IPS-15b (cell line): ENCODE measurements at regions not wholly inside any gene's neighbourhood (a gene's known extent, or its start where the extent isn't known, plus 50 kb on each side); places are given as distances from the start of the nearest gene placed in this dataset.

Experiments used
- H3K27me3 ChIP-seq: one replicate; pipeline ENCODE4 v1.6.1; 2013; ENCODE audit warnings: low read length; ENCODE audit not compliant: control insufficient read depth, insufficient read depth
- H3K36me3 ChIP-seq: one replicate; pipeline ENCODE4 v1.6.1; 2013; ENCODE audit warnings: low read length; ENCODE audit not compliant: control insufficient read depth, insufficient read depth
- H3K4me1 ChIP-seq: one replicate; pipeline ENCODE4 v1.6.1; 2013; ENCODE audit warnings: mild to moderate bottlenecking, low read length; ENCODE audit not compliant: control insufficient read depth, insufficient read depth
- H3K4me3 ChIP-seq: one replicate; pipeline ENCODE4 v1.5.1; 2013; ENCODE audit warnings: low read depth, low read length
- H3K9ac ChIP-seq: one replicate; pipeline ENCODE4 v1.6.1; 2013; ENCODE audit warnings: low read depth, mild to moderate bottlenecking, low read length
- H3K9me3 ChIP-seq: one replicate; pipeline ENCODE4 v1.6.1; 2013; ENCODE audit warnings: mild to moderate bottlenecking, low read length; ENCODE audit not compliant: control insufficient read depth, insufficient read depth

DNA sequence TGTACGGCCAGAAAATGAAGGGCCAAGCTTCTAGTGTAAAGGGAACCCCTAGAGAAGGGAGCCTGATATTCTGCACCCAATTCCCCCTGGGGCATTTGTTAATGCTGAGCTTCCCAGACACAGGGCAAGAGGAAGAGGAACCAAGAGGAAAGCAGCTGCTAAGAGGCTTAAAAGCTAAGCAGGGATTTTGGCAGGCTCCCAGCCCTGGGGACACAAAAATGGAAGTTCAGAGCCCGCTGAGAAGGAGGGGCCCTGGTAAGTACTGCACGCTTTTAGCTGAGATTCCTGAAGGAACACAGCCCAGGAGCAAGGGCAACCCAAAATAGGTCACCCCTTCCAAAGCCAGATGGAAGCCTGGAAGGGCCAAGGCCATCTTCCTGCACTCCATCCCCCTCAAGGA lies 387.3 kb upstream of the MGMT start:
- H3K36me3 ChIP-seq: no peaks in the 10 kb centered on the region
- H3K4me3 ChIP-seq: no peak overlapping the region
- H3K9me3 ChIP-seq: no peaks in the 10 kb centered on the region
- H3K9ac ChIP-seq: no peak overlapping the region
- no peaks in the 10 kb centered on the region for H3K4me1 ChIP-seq
- H3K27me3 ChIP-seq: no peaks in the 10 kb centered on the region

DNA sequence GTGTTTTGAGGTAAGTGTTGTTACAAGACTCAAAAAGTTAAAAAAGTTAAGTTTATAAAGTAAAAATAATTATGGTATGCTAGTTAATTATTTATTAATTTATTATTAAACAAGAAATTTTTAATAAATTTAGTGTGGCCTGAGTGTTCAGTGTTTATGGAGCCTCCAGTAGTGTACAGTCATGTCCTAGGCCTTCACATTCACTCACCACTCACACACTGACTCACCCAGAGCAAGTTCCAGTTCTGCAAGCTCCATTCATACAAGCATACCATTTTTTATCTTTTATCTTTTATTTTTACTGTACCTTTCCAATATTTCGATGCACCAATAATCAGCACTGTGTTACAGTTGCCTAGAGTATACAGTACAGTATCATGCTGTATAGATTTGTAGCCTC lies 381.2 kb upstream of the MGMT start:
- Histone ChIP-seq H3K36me3 (no peaks in the 10 kb centered on the region), H3K4me1 (peaks cover 2% of the 10 kb centered on the region), H3K27me3 (no peaks in the 10 kb centered on the region), H3K4me3 (no peak overlapping the region), H3K9ac (no peak overlapping the region), H3K9me3 (no peaks in the 10 kb centered on the region)

DNA sequence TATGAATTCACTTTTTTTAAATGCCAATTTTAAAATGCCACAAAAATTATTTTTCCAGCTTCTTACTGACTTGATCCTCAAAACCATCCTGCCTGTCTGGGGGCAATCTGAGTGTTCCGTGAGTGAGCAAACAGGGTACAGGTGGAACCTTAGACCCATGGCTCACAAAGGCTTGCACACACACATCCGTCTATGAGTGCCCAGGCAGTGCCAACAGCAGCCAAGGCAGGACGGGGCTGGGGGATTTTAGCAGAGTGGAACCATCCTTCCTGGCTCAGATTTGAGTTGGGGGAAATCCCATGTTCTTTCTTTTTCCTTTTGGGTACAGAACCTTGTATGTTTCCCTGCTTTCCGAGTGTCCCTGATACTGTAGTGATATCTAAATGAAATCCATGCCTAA lies 377.7 kb upstream of the MGMT start:
- Histone ChIP-seq H3K4me3 (no peak overlapping the region), H3K4me1 (peaks cover 2% of the 10 kb centered on the region), H3K27me3 (no peaks in the 10 kb centered on the region), H3K9me3 (no peaks in the 10 kb centered on the region), H3K9ac (no peak overlapping the region), H3K36me3 (no peaks in the 10 kb centered on the region)

DNA sequence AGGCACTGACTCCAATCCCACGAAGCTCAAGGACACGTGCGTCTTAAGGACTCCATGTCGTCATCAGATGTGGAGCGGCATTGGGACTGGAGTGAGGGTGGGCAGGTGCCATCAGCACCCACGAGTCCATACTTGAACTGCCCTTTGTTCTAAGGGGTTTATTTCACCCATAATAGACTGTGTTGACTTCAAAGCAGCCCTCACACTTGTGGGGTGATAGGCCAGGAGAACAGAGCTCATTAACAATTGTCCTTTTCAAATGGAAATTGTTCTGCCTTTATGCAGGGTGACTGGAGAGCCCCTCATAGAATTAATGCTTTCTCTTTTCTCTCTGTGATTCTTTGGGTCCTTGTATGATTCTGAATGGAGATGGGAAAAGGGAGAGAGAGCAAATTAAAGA lies 376.9 kb upstream of the MGMT start:
- Histone ChIP-seq H3K4me3 (no peak overlapping the region), H3K9ac (no peak overlapping the region), H3K27me3 (no peaks in the 10 kb centered on the region), H3K36me3 (no peaks in the 10 kb centered on the region), H3K9me3 (no peaks in the 10 kb centered on the region), H3K4me1 (peaks cover 2% of the 10 kb centered on the region)

DNA sequence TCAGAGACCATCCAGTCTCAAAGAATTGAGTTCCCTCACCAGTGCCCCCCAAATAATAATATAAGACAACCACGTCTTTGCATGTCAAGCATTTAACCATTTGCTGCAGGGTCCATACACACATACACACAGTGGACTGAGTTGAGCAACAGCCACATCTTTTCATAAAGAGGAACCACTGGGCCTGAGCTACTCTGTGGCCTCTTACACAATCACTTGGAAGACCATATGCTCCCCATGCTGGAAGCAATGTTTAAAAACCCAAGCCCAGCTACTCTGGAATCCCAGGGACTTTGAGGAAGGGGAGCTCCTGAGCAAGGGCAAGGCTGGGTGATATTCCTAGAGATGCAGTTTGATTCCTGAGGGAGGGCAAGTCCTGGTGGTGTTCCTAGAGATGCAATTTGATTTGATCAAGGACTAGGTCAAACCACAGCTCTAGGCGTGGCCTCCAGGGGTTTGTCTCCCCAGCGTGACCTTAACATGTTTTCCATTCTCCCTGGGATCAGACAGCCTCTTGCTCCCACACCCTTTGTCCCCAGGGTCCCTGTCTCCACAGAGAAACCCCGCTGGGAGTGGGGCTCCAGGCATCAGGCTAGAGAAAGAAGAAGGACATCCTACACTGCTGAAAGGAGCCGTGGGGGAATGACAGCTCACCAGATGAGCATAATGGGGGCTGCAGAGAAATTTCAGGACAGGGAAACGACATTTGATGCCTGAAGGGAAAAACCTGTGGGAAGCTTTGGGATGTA lies 376.2 kb upstream of the MGMT start:
- H3K9ac ChIP-seq: no peak overlapping the region
- H3K4me1 ChIP-seq: peaks cover 2% of the 10 kb centered on the region
- H3K27me3 ChIP-seq: no peaks in the 10 kb centered on the region
- no peaks in the 10 kb centered on the region for H3K9me3 ChIP-seq
- no peaks in the 10 kb centered on the region for H3K36me3 ChIP-seq
- H3K4me3 ChIP-seq: no peak overlapping the region

DNA sequence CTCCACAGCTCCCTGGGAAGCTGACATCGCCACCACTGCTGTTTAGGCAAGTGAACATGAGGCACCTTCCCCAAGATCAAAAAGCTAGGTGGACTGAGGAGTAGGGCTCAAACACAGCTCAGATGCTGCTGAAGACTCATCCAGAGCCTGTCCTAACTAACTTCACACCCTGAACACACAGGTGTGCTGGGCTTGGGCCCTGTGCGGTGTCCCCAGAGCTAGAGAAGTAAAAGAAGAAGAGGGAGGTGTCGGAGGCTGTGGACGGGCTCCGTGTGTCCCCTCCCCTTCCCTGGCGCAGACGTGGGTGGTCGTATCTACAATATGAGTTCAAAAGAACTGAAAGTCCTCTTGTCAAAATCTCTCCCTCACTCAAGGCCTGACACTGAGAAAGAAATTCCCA lies 373.4 kb upstream of the MGMT start:
- H3K4me1 ChIP-seq: peaks cover 2% of the 10 kb centered on the region
- H3K9ac ChIP-seq: no peak overlapping the region
- no peak overlapping the region for H3K4me3 ChIP-seq
- no peaks in the 10 kb centered on the region for H3K9me3 ChIP-seq
- no peaks in the 10 kb centered on the region for H3K36me3 ChIP-seq
- no peaks in the 10 kb centered on the region for H3K27me3 ChIP-seq

DNA sequence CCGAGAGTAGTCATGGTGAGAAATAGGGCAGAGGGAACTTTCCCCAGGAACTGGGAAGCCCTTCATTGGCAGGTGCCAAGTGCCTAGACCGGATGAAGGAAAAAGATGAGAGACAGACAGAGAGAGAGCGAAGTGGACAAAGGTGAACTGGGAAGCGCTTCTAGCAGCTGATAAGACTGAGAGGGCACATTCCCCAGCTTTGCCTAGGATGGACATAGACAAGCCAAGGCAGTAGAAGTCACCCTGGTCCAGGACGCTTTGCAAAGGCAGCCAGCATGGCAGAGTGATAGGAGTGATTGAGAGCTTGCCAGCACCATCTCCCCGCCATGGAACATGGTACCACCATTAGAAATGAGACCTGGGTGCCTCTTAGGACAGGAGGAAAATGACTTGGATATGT lies 372.8 kb upstream of the MGMT start:
- Histone ChIP-seq H3K27me3 (no peaks in the 10 kb centered on the region), H3K4me1 (peaks cover 2% of the 10 kb centered on the region), H3K4me3 (no peak overlapping the region), H3K9me3 (no peaks in the 10 kb centered on the region), H3K36me3 (no peaks in the 10 kb centered on the region), H3K9ac (no peak overlapping the region)

DNA sequence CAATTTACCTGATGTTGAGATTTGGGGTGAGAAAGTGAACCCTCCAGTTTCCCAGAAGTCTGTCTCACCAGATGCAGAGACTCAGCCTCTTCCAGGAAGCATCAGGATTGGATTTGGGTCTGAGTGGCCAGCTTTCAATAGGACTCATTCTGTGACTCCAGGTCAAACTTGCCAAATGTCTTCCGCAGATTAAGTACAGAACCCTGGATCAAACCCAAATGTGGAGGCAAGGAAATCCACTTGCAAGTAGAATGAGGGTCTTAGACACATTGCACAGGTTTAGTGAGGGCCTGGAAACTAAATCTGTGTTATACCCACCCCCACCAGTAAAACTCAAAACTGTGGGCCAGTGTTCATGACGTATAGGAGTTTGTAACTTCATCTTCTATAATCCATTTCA lies 372.2 kb upstream of the MGMT start:
- H3K9me3 ChIP-seq: no peaks in the 10 kb centered on the region
- no peak overlapping the region for H3K9ac ChIP-seq
- H3K4me1 ChIP-seq: peaks cover 2% of the 10 kb centered on the region
- no peak overlapping the region for H3K4me3 ChIP-seq
- no peaks in the 10 kb centered on the region for H3K36me3 ChIP-seq
- no peaks in the 10 kb centered on the region for H3K27me3 ChIP-seq

DNA sequence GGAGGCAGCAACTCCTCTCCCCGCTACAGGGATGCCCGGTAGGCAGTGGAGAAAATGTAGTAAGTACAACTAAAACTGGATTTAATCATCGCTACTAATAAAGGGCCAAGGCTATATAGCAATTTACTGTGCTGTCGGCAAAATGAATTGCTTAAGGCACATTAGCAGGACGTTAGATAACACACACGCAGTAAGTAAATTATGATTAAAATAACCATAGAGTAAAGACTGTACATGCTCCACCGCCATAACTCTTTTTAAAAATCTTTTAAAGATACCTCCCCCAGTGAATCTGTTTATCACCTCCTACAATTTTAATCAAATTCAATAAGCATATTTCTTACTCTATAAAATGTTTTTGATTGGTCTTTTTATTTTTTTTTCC lies 371.4 kb upstream of the MGMT start:
- no peaks in the 10 kb centered on the region for H3K36me3 ChIP-seq
- no peaks in the 10 kb centered on the region for H3K27me3 ChIP-seq
- no peaks in the 10 kb centered on the region for H3K4me1 ChIP-seq
- H3K9me3 ChIP-seq: no peaks in the 10 kb centered on the region
- no peak overlapping the region for H3K9ac ChIP-seq
- H3K4me3 ChIP-seq: no peak overlapping the region

DNA sequence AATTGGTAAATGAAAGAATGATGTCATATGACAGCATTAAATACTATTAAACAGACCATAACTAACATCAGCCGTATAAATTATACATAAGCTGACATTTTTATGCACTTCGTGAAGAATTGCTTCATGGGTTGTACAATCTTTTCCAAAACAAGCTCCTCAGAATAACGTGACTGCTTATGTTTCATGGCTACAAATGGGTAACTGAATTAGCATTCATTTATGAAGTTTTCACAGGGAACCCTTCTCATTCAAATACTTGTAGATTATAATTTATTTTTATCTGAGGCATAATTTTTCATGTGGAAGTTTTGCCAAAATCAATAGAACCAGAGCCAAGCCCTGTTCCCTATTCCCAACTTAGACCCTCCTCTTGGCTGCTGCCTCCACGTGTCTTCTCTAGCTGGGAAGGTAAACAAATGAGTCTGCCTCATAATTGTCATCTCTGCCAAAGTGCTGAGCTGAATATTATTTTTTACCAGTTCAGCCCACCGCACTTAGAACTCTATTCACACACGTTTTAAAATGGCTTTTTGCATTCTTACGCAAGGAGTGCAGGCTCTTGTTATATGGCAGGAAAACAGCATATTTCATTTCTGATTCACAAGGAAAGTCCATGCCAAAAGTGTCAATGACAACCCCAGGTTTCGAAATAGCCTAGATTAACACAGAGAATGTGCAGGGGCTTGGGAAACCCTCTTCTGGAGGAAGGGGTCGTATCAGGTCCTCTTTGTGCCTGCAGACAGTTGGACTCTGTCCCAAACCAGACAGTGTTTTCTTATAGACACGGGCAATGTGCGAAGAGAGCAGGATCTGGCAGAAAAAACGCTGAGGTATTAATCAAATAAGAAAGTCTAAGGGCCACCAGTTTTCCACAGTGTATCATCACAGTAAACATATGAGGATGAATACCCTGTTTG lies 370.7 kb upstream of the MGMT start:
- Histone ChIP-seq H3K9ac (no peak overlapping the region), H3K36me3 (no peaks in the 10 kb centered on the region), H3K27me3 (no peaks in the 10 kb centered on the region), H3K9me3 (no peaks in the 10 kb centered on the region), H3K4me1 (no peaks in the 10 kb centered on the region), H3K4me3 (no peak overlapping the region)

DNA sequence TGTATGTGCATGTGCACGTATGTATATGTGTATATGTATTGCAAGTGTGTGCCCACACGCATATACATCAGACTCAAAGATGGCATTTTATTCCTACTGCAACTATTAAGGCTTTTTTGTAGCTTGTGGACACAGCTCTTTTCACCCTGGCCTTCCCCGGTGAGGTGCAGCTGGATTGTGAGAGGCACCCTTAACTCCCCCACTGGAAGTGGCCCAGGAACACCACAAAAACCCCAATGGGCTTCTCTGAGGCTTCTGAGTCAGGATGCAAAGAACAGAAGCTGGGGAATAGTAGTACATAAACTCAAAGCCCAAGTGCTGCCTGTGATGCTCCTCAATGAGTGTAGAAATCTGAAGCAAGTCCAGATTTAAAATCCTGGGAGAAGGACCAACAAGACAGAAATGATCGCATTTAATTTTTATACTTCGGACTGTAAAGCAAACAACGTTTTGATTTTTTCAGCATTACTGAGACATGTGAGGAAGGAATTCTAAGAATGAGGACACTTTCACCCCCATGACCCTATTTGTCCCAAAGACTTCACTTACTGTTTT lies 369.2 kb upstream of the MGMT start:
- Histone ChIP-seq H3K9me3 (no peaks in the 10 kb centered on the region), H3K9ac (no peak overlapping the region), H3K36me3 (no peaks in the 10 kb centered on the region), H3K27me3 (no peaks in the 10 kb centered on the region), H3K4me1 (no peaks in the 10 kb centered on the region), H3K4me3 (no peak overlapping the region)

DNA sequence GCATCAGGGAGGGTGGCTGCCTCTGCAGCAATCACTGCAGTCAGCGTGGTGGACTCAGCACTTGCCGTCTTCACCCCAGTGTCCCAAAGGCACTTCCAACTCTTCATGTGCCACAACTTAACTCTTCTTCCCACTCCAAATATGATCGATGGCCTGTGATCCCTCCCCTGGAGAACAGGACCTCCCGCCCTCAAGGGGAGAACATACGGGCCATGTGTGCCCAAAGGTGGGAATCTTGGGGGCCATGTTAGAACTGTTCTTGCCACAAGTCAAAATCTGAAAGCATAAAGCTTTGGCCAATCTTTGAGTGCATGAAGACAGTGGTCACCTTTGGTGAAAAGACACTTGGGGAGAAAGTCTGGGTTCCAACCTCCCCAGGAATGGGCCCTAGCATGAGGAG lies 368.5 kb upstream of the MGMT start:
- Histone ChIP-seq H3K9me3 (no peaks in the 10 kb centered on the region), H3K4me1 (no peaks in the 10 kb centered on the region), H3K27me3 (no peaks in the 10 kb centered on the region), H3K9ac (no peak overlapping the region), H3K36me3 (no peaks in the 10 kb centered on the region), H3K4me3 (no peak overlapping the region)
